ENCODE measurements at regions not wholly inside any gene's neighbourhood (a gene's known extent, or its start where the extent isn't known, plus 50 kb on each side); places are given as distances from the start of the nearest gene placed in this dataset.
"Not testable (repeated sequence)": the region's sequence is repeated elsewhere in the genome, so short reads cannot be mapped to it uniquely, and the experiment has no call there.

GRCh38 chr17:53626286-53626685, 196.4 kb upstream of the KIF2B start:
- H3K36me3 Mint-ChIP-seq (ENCODE audit: low read depth) = no peaks in the 10 kb centered on the region
- H3K4me3 Mint-ChIP-seq (ENCODE audit: unreplicated experiment) = no peak overlapping the region
- DNase-seq (ENCODE audit: low spot score) = no peak
- peak overlapping the region; percentile 63 for H3K27ac Mint-ChIP-seq (ENCODE audit: unreplicated experiment)
- TF ChIP-seq, protein P1, sequence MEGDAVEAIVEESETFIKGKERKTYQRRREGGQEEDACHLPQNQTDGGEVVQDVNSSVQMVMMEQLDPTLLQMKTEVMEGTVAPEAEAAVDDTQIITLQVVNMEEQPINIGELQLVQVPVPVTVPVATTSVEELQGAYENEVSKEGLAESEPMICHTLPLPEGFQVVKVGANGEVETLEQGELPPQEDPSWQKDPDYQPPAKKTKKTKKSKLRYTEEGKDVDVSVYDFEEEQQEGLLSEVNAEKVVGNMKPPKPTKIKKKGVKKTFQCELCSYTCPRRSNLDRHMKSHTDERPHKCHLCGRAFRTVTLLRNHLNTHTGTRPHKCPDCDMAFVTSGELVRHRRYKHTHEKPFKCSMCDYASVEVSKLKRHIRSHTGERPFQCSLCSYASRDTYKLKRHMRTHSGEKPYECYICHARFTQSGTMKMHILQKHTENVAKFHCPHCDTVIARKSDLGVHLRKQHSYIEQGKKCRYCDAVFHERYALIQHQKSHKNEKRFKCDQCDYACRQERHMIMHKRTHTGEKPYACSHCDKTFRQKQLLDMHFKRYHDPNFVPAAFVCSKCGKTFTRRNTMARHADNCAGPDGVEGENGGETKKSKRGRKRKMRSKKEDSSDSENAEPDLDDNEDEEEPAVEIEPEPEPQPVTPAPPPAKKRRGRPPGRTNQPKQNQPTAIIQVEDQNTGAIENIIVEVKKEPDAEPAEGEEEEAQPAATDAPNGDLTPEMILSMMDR (IDR thresholded peaks at IDR 0.05) = no peak
- H3K27me3 Mint-ChIP-seq (ENCODE audit: low read depth) = no peaks in the 10 kb centered on the region
- no peaks in the 10 kb centered on the region for H3K9me3 Mint-ChIP-seq (ENCODE audit: low read depth)
- H3K4me1 Mint-ChIP-seq (ENCODE audit: low read depth) = peaks cover 20% of the 10 kb centered on the region

DNA sequence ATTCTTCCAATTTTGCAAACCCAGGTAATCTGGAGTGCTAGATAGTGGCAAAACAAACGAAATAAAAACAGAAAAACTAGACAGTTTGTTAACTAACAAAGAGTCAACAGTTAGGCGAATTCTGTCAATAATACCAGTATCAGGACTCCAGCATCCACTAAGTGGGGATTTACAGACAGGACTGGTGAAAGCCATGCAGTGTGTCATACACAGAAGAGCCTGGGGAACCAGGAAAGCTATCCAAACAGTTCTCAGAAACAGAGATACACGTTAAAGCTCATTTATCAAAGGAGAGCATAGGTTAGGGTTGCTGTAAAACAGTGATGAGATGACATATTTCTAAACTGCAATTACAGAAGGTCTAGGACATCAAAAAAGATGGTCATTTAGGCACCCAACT, 203.7 kb upstream of the KIF2B start:
- H3K27me3 Mint-ChIP-seq (ENCODE audit: low read depth) = no peaks in the 10 kb centered on the region
- DNase-seq (ENCODE audit: low spot score) = no peak
- no peak overlapping the region for H3K4me3 Mint-ChIP-seq (ENCODE audit: unreplicated experiment)
- H3K9me3 Mint-ChIP-seq (ENCODE audit: low read depth) = peaks cover 9% of the 10 kb centered on the region
- TF ChIP-seq, protein P1 (IDR thresholded peaks at IDR 0.05) = no peak
- no peak overlapping the region for H3K27ac Mint-ChIP-seq (ENCODE audit: unreplicated experiment)
- H3K36me3 Mint-ChIP-seq (ENCODE audit: low read depth) = no peaks in the 10 kb centered on the region
- no peaks in the 10 kb centered on the region for H3K4me1 Mint-ChIP-seq (ENCODE audit: low read depth)

DNA sequence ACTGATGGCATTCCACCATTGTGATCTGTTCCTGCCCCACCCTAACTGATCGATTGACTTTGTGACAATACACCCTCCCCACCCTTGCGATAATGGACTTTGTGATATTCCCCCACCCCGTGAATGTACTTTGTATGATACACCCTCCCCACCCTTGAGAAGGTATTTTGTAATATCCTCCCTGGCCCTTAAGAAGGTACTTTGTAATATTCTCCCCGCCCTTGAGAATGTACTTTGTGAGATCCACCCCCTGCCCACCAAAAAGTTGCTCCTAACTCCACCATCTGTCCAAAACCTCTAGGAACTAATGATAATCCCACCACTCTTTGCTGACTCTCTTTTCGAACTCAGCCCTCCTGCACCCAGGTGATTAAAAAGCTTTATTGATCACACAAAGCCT, 214.5 kb upstream of the KIF2B start:
- not testable (repeated sequence) for H3K9me3 Mint-ChIP-seq (ENCODE audit: low read depth); H3K4me1 Mint-ChIP-seq (ENCODE audit: low read depth); H3K27ac Mint-ChIP-seq (ENCODE audit: unreplicated experiment)

GRCh38 chr17:53607475-53607874, 215.3 kb upstream of the KIF2B start:
- H3K9me3 Mint-ChIP-seq (ENCODE audit: low read depth) = peaks cover 13% of the 10 kb centered on the region
- DNase-seq (ENCODE audit: low spot score) = no peak
- H3K27me3 Mint-ChIP-seq (ENCODE audit: low read depth) = no peaks in the 10 kb centered on the region
- no peaks in the 10 kb centered on the region for H3K36me3 Mint-ChIP-seq (ENCODE audit: low read depth)
- H3K4me1 Mint-ChIP-seq (ENCODE audit: low read depth) = no peaks in the 10 kb centered on the region
- TF ChIP-seq, protein P1 (IDR thresholded peaks at IDR 0.05) = no peak
- no peak overlapping the region for H3K27ac Mint-ChIP-seq (ENCODE audit: unreplicated experiment)
- no peak overlapping the region for H3K4me3 Mint-ChIP-seq (ENCODE audit: unreplicated experiment)

More for the DNA sequence above, 214.5 kb upstream of the KIF2B start:
- H3K27me3 Mint-ChIP-seq (ENCODE audit: low read depth); DNase-seq (ENCODE audit: low spot score); H3K4me3 Mint-ChIP-seq (ENCODE audit: unreplicated experiment); H3K36me3 Mint-ChIP-seq (ENCODE audit: low read depth): not testable (repeated sequence)

- no peaks in the 10 kb centered on the region for H3K36me3 Mint-ChIP-seq (ENCODE audit: low read depth)
- no peaks in the 10 kb centered on the region for H3K4me1 Mint-ChIP-seq (ENCODE audit: low read depth)
- no peak for DNase-seq (ENCODE audit: low spot score)
- no peak overlapping the region for H3K27ac Mint-ChIP-seq (ENCODE audit: unreplicated experiment)
- H3K27me3 Mint-ChIP-seq (ENCODE audit: low read depth) = no peaks in the 10 kb centered on the region
- H3K9me3 Mint-ChIP-seq (ENCODE audit: low read depth) = peaks cover 3% of the 10 kb centered on the region
- H3K4me3 Mint-ChIP-seq (ENCODE audit: unreplicated experiment) = no peak overlapping the region
- TF ChIP-seq, protein P1 (IDR thresholded peaks at IDR 0.05) = no peak
Measured at GRCh38 chr17:53588317-53588716, 234.4 kb upstream of the KIF2B start.

DNA sequence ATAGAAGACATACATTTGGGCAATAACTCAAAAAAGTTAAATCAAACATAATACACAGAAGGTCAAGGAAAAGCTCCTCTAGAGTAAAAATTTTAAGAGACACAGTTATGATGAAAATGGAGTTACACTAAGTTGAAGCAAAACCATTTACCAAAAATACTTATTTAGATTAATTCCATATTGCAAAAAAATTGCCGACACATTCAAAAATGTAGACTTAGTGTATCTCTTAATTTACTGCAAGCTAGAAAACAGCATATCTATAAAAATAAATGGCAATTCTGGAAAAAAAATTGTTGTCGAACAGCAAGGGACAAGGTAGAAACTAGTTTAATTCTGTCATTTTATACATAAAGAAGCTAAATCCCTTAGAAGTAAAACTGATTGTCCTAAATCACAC, 248.7 kb upstream of the KIF2B start:
- Mint-ChIP-seq H3K9me3 (ENCODE audit: low read depth) (no peaks in the 10 kb centered on the region), H3K4me3 (ENCODE audit: unreplicated experiment) (no peak overlapping the region), H3K27me3 (ENCODE audit: low read depth) (no peaks in the 10 kb centered on the region), H3K4me1 (ENCODE audit: low read depth) (peaks cover 8% of the 10 kb centered on the region), H3K27ac (ENCODE audit: unreplicated experiment) (no peak overlapping the region), H3K36me3 (ENCODE audit: low read depth) (no peaks in the 10 kb centered on the region)
- no peak for DNase-seq (ENCODE audit: low spot score)
- TF ChIP-seq, protein P1 (IDR thresholded peaks at IDR 0.05) = no peak

All from chondrocyte (in vitro differentiated cells).